ENCODE measurements at regions not wholly inside any gene's neighbourhood (a gene's known extent, or its start where the extent isn't known, plus 50 kb on each side); places are given as distances from the start of the nearest gene placed in this dataset.

- no peaks in the 10 kb centered on the region for H3K36me3 Mint-ChIP-seq
- H3K27ac Mint-ChIP-seq: no peak overlapping the region
- no peak for TF ChIP-seq CTCF (IDR thresholded peaks at IDR 0.05)
- H3K27me3 Mint-ChIP-seq (ENCODE audit: low read depth in 3 of 3): no peaks in the 10 kb centered on the region
- H3K4me1 Mint-ChIP-seq: no peaks in the 10 kb centered on the region
- no peak overlapping the region for H3K4me3 ChIP-seq (replicated peaks in 1 of 3; ENCODE audit: low read depth in 2 of 3, low read length in 3 of 3)
- no peaks in the 10 kb centered on the region for H3K27me3 ChIP-seq (ENCODE audit: control insufficient read depth in 2 of 2, insufficient read depth in 2 of 2, low read length in 2 of 2)
- H3K9ac ChIP-seq (ENCODE audit: insufficient read depth, low read length, poor library complexity, severe bottlenecking): no peak overlapping the region
- H3K9me3 Mint-ChIP-seq: peaks cover 0 to 4% (median 0%) of the 10 kb centered on the region in 7 donors
- no peak overlapping the region for H2AFZ ChIP-seq (ENCODE audit: insufficient read depth, low read depth, low read length, poor library complexity, severe bottlenecking)
- H3K4me3 Mint-ChIP-seq: no peak overlapping the region
- 73% methylated on average over 6 of the region's 6 CpGs for WGBS (ENCODE audit: insufficient coverage)
- intact Hi-C loops (cut with micrococcal nuclease): no loop called here
- no peak for DNase-seq
- no peaks in the 10 kb centered on the region for H4K20me1 ChIP-seq (ENCODE audit: insufficient read depth, low read length)
- no peaks in the 10 kb centered on the region for H3K9me3 ChIP-seq (replicated peaks in 1 of 2; ENCODE audit: control insufficient read depth in 1 of 2, insufficient read depth in 1 of 2, low read length in 2 of 2)
- no peaks in the 10 kb centered on the region for H3K79me2 ChIP-seq (ENCODE audit: insufficient read depth, low read length)
- H3K4me2 ChIP-seq (replicated peaks; ENCODE audit: extremely low read depth, low read length, poor library complexity, severe bottlenecking): no peak overlapping the region
- no peaks in the 10 kb centered on the region for H3K36me3 ChIP-seq (replicated peaks in 1 of 2; ENCODE audit: control insufficient read depth in 1 of 2, insufficient read depth in 2 of 2, low read length in 2 of 2)
- no peaks in the 10 kb centered on the region for H3K4me1 ChIP-seq (ENCODE audit: control insufficient read depth in 1 of 2, insufficient read depth in 2 of 2, low read length in 2 of 2)
- no peak overlapping the region for H3K27ac ChIP-seq (ENCODE audit: low read depth in 1 of 2, low read length in 2 of 2)
Observed at GRCh38 chr21:27590271-27590670, 623.4 kb upstream of the ADAMTS5 start.

- H3K36me3 ChIP-seq (replicated peaks in 1 of 2; ENCODE audit: control insufficient read depth in 1 of 2, insufficient read depth in 2 of 2, low read length in 2 of 2): no peaks in the 10 kb centered on the region
- no peak overlapping the region for H3K4me2 ChIP-seq (replicated peaks; ENCODE audit: extremely low read depth, low read length, poor library complexity, severe bottlenecking)
- no peak overlapping the region for H3K4me3 Mint-ChIP-seq
- no peaks in the 10 kb centered on the region for H3K27me3 ChIP-seq (ENCODE audit: control insufficient read depth in 2 of 2, insufficient read depth in 2 of 2, low read length in 2 of 2)
- no peak for TF ChIP-seq CTCF (IDR thresholded peaks at IDR 0.05)
- H3K9ac ChIP-seq (ENCODE audit: insufficient read depth, low read length, poor library complexity, severe bottlenecking): no peak overlapping the region
- H3K4me1 Mint-ChIP-seq: no peaks in the 10 kb centered on the region
- no CpG with 5 or more reads among the region's 3 CpGs for WGBS (ENCODE audit: insufficient coverage)
- H3K4me1 ChIP-seq (ENCODE audit: control insufficient read depth in 1 of 2, insufficient read depth in 2 of 2, low read length in 2 of 2): no peaks in the 10 kb centered on the region
- DNase-seq: no peak
- intact Hi-C loops (cut with micrococcal nuclease): no loop called here
- H3K9me3 ChIP-seq (replicated peaks in 1 of 2; ENCODE audit: control insufficient read depth in 1 of 2, insufficient read depth in 1 of 2, low read length in 2 of 2): no peaks in the 10 kb centered on the region
- no peaks in the 10 kb centered on the region for H3K79me2 ChIP-seq (ENCODE audit: insufficient read depth, low read length)
- H4K20me1 ChIP-seq (ENCODE audit: insufficient read depth, low read length): no peaks in the 10 kb centered on the region
- peaks cover 0 to 7% (median 0%) of the 10 kb centered on the region in 7 donors for H3K9me3 Mint-ChIP-seq
- H2AFZ ChIP-seq (ENCODE audit: insufficient read depth, low read depth, low read length, poor library complexity, severe bottlenecking): no peak overlapping the region
- H3K27me3 Mint-ChIP-seq (ENCODE audit: low read depth in 3 of 3): no peaks in the 10 kb centered on the region
- H3K27ac Mint-ChIP-seq: no peak overlapping the region
- no peak overlapping the region for H3K27ac ChIP-seq (ENCODE audit: low read depth in 1 of 2, low read length in 2 of 2)
- no peak overlapping the region for H3K4me3 ChIP-seq (replicated peaks in 1 of 3; ENCODE audit: low read depth in 2 of 3, low read length in 3 of 3)
- no peaks in the 10 kb centered on the region for H3K36me3 Mint-ChIP-seq
Observed at GRCh38 chr21:27589781-27590180, 622.9 kb upstream of the ADAMTS5 start.
